Tibial nerve (tissue), 4 donors: ENCODE measurements at regions not wholly inside any gene's neighbourhood (a gene's known extent, or its start where the extent isn't known, plus 50 kb on each side); places are given as distances from the start of the nearest gene placed in this dataset.

Source experiments
- EP300 ChIP-seq, 2 donors: sonication (generic); formaldehyde crosslinking; IDR thresholded peaks; one replicate each; pipeline ENCODE4 v1.6.1; 2017; ENCODE audit warnings: antibody characterized with exemption in 2 of 2, mild to moderate bottlenecking in 1 of 2
- POLR2A ChIP-seq, 2 donors: fragments of 450-650 bp; IDR thresholded peaks; one replicate each; pipeline ENCODE4 v1.6.1; 2017; ENCODE audit warnings: antibody characterized with exemption in 2 of 2, mild to moderate bottlenecking in 2 of 2, moderate library complexity in 2 of 2
- TF ChIP-seq, protein P1 (sequence below), 5 experiments: fragments of 200-600 bp in 3 of 5; fragments of 450-650 bp in 2 of 5; sonication (generic) in 3 of 5; IDR thresholded peaks; one replicate each; pipeline ENCODE4 v1.5.1; 2016 to 2019; ENCODE audit warnings: antibody characterized with exemption in 5 of 5, mild to moderate bottlenecking in 3 of 5, moderate library complexity in 2 of 5

DNA sequence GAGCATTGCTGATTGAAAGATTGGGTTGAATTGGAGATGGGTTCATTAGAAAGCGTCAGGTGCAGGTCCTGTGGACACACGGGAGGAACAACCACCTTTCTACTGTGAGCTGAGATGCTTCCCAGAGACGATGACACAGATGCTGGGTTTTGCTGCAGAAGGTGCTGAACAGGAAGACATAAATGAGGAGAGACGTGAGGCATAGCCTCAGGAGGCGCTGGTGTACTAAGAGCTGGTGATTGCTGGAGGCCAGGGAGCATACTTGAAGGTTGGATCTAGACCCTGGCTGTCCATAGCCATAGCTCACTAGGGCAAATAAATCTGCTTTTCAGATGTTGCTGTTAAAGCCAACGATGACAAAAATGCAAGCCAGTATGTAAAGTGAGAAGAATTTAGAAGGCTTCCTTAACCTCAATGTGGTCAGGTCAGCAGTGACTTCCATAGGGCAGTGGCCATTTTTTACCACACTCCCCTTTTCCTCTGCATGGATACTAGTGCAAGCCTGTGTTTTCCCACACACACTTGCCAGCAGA, 153.7 kb downstream of the SOX11 start:
- TF ChIP-seq, protein P1, sequence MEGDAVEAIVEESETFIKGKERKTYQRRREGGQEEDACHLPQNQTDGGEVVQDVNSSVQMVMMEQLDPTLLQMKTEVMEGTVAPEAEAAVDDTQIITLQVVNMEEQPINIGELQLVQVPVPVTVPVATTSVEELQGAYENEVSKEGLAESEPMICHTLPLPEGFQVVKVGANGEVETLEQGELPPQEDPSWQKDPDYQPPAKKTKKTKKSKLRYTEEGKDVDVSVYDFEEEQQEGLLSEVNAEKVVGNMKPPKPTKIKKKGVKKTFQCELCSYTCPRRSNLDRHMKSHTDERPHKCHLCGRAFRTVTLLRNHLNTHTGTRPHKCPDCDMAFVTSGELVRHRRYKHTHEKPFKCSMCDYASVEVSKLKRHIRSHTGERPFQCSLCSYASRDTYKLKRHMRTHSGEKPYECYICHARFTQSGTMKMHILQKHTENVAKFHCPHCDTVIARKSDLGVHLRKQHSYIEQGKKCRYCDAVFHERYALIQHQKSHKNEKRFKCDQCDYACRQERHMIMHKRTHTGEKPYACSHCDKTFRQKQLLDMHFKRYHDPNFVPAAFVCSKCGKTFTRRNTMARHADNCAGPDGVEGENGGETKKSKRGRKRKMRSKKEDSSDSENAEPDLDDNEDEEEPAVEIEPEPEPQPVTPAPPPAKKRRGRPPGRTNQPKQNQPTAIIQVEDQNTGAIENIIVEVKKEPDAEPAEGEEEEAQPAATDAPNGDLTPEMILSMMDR (IDR thresholded peaks at IDR 0.05), result no peak
- TF ChIP-seq POLR2A (IDR thresholded peaks at IDR 0.05), result no peak
- TF ChIP-seq EP300 (IDR thresholded peaks at IDR 0.05), result no peak
